ENCODE measurements at regions not wholly inside any gene's neighbourhood (a gene's known extent, or its start where the extent isn't known, plus 50 kb on each side); places are given as distances from the start of the nearest gene placed in this dataset.

DNA sequence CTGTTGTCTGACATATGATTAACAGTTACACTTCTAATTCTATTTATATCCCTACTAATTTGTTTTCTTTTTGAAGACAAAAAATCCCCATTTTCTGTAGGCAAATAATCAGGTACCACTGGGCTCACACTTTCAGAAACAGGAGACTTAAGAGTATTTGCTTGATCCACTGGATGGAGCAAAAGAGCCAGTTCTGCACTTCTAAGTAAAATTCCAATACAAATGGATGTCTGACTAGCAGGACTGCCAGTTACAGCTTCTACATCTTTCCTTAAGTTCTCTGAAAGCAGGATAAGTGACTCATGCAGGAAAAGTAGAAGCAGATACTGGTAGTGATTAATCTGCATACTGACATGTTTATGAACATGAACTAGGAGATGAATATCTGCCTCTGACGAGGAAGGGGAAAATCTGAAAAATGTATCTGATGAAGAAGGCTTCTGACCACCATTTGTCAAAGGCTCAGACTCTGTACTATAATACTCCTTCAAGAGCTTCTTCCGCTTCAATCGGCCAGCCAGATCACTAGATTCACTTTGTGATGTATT is 73.8 kb upstream of the ANKS1B start:
- TF ChIP-seq, protein P1, sequence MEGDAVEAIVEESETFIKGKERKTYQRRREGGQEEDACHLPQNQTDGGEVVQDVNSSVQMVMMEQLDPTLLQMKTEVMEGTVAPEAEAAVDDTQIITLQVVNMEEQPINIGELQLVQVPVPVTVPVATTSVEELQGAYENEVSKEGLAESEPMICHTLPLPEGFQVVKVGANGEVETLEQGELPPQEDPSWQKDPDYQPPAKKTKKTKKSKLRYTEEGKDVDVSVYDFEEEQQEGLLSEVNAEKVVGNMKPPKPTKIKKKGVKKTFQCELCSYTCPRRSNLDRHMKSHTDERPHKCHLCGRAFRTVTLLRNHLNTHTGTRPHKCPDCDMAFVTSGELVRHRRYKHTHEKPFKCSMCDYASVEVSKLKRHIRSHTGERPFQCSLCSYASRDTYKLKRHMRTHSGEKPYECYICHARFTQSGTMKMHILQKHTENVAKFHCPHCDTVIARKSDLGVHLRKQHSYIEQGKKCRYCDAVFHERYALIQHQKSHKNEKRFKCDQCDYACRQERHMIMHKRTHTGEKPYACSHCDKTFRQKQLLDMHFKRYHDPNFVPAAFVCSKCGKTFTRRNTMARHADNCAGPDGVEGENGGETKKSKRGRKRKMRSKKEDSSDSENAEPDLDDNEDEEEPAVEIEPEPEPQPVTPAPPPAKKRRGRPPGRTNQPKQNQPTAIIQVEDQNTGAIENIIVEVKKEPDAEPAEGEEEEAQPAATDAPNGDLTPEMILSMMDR (conservative IDR thresholded peaks at IDR 0.05), result peak; percentile 10; the same call in 1 of the 2 replicates
- TF ChIP-seq ZFX (IDR thresholded peaks at IDR 0.05), result no peak
